Stimulated activated CD8-positive, alpha-beta memory T cell treated with anti-CD3 and anti-CD28 coated beads, Interleukin-7, amount 100 ng/mL, for 1 hour (primary cell): ENCODE measurements at regions not wholly inside any gene's neighbourhood (a gene's known extent, or its start where the extent isn't known, plus 50 kb on each side); places are given as distances from the start of the nearest gene placed in this dataset.

Experiments used
- DNase-seq, 2 donors: peaks; one replicate each; pipeline ENCODE4 v3.0.0-alpha.2; 2020; ENCODE audit warnings: low read depth in 2 of 2

- no peak for DNase-seq
These were observed 1044.7 kb downstream of the GRIK2 start for GRCh38 chr6:102438171-102438570.

GRCh38 chr6:102417368-102417998 is 1024.0 kb downstream of the GRIK2 start:
- no peak for DNase-seq

GRCh38 chr6:102415891-102416290 is 1022.4 kb downstream of the GRIK2 start:
- no peak for DNase-seq

- no peak for DNase-seq
These were observed 1018.3 kb downstream of the GRIK2 start for GRCh38 chr6:102411796-102412195.

GRCh38 chr6:102407886-102408741 is 1014.6 kb downstream of the GRIK2 start:
- no peak for DNase-seq

GRCh38 chr6:102405860-102406259 is 1012.4 kb downstream of the GRIK2 start:
- no peak for DNase-seq

- no peak for DNase-seq
These were observed 1009.3 kb downstream of the GRIK2 start for GRCh38 chr6:102402635-102403329.

GRCh38 chr6:102398788-102399390 is 1005.4 kb downstream of the GRIK2 start:
- no peak for DNase-seq

GRCh38 chr6:102390541-102390940 is 997.0 kb downstream of the GRIK2 start:
- no peak for DNase-seq

- no peak for DNase-seq
These were observed 996.5 kb downstream of the GRIK2 start for GRCh38 chr6:102389994-102390393.

GRCh38 chr6:102387326-102388033 is 994.0 kb downstream of the GRIK2 start:
- DNase-seq: no peak

- DNase-seq: no peak
These were observed 987.7 kb downstream of the GRIK2 start for GRCh38 chr6:102381203-102381602.

GRCh38 chr6:102356170-102356569 is 962.7 kb downstream of the GRIK2 start:
- DNase-seq: no peak

GRCh38 chr6:102355578-102355977 is 962.1 kb downstream of the GRIK2 start:
- DNase-seq: no peak

GRCh38 chr6:102352552-102352951 is 959.0 kb downstream of the GRIK2 start:
- no peak for DNase-seq

GRCh38 chr6:102344769-102345168 is 951.3 kb downstream of the GRIK2 start:
- DNase-seq: no peak

GRCh38 chr6:102340311-102340710 is 946.8 kb downstream of the GRIK2 start:
- DNase-seq: no peak

GRCh38 chr6:102333736-102334135 is 940.2 kb downstream of the GRIK2 start:
- no peak for DNase-seq

- DNase-seq: no peak
These were observed 934.3 kb downstream of the GRIK2 start for GRCh38 chr6:102327697-102328225.

GRCh38 chr6:102313699-102314098 is 920.2 kb downstream of the GRIK2 start:
- DNase-seq: no peak

- no peak for DNase-seq
These were observed 916.2 kb downstream of the GRIK2 start for GRCh38 chr6:102309700-102310099.
